Suprapubic skin (tissue), 4 donors: ENCODE measurements at regions not wholly inside any gene's neighbourhood (a gene's known extent, or its start where the extent isn't known, plus 50 kb on each side); places are given as distances from the start of the nearest gene placed in this dataset.
"Not testable (repeated sequence)": the region's sequence is repeated elsewhere in the genome, so short reads cannot be mapped to it uniquely, and the experiment has no call there.

Experiments
- DNase-seq, 2 donors: peaks; one replicate each; pipeline ENCODE4 v3.0.0-alpha.2; 2019; ENCODE audit warnings: low spot score in 2 of 2
- H3K27ac ChIP-seq: fragments of 200-600 bp; sonication (generic); one replicate; pipeline ENCODE4 v1.5.1; 2019
- H3K27me3 ChIP-seq: fragments of 200-600 bp; sonication (generic); one replicate; pipeline ENCODE4 v1.5.1; 2019
- H3K36me3 ChIP-seq: fragments of 200-600 bp; sonication (generic); one replicate; pipeline ENCODE4 v1.5.1; 2019
- H3K4me1 ChIP-seq: fragments of 200-600 bp; sonication (generic); one replicate; pipeline ENCODE4 v1.5.1; 2019
- H3K4me3 ChIP-seq: fragments of 200-600 bp; sonication (generic); one replicate; pipeline ENCODE4 v1.5.1; 2019; ENCODE audit warnings: mild to moderate bottlenecking
- H3K9me3 ChIP-seq: fragments of 200-600 bp; sonication (generic); one replicate; pipeline ENCODE4 v1.5.1; 2019
- EP300 ChIP-seq: sonication (generic); formaldehyde crosslinking; IDR thresholded peaks from one replicate; pipeline ENCODE4 v1.6.1; 2017; ENCODE audit warnings: antibody characterized with exemption
- POLR2A ChIP-seq, 2 donors: fragments of 450-650 bp; IDR thresholded peaks; one replicate each; pipeline ENCODE4 v1.6.1; 2017; ENCODE audit warnings: antibody characterized with exemption in 2 of 2, mild to moderate bottlenecking in 2 of 2, moderate library complexity in 2 of 2
- POLR2AphosphoS5 ChIP-seq, 3 donors: sonication (generic); formaldehyde crosslinking; IDR thresholded peaks; one replicate each; pipeline ENCODE4 v1.6.1; 2017; ENCODE audit warnings: antibody characterized with exemption in 3 of 3
- WGBS: methylation state at CpG from one replicate; pipeline ENCODE4 v1.1.5; 2018; 5-methylcytosine and 5-hydroxymethylcytosine counted together
- TF ChIP-seq, protein P1 (sequence below), 2 donors: fragments of 200-600 bp in 1 of 2; fragments of 450-650 bp in 1 of 2; sonication (generic) in 1 of 2; IDR thresholded peaks; one replicate each; pipeline ENCODE4 v1.5.1; 2016 to 2019; ENCODE audit warnings: antibody characterized with exemption in 2 of 2, mild to moderate bottlenecking in 1 of 2, moderate library complexity in 1 of 2

DNA sequence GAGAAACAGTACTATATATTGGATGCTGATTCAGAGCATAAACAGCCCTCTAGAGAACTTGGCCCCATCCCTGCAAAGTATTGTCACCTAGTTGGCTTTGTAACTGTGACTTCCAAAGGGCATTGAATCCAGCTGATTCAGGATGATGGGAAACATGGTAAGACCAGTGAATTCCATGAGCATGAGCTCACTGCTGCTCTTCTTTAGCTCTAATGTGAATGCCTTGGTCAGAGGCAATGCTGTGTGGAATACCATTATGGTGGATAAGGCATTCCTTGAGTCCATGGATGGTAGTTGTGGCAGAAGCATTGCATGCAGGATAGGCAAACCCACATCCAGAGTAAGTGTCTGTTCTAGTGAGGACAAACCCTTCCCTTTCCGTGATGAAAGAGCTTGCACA, 365.6 kb upstream of the EDA2R start:
- no peaks in the 10 kb centered on the region for H3K4me1 ChIP-seq
- no peak overlapping the region for H3K27ac ChIP-seq
- DNase-seq, result no peak
- TF ChIP-seq POLR2AphosphoS5 (IDR thresholded peaks at IDR 0.05) (no peak), POLR2A (IDR thresholded peaks at IDR 0.05) (no peak), EP300 (no peak)
- TF ChIP-seq, protein P1, sequence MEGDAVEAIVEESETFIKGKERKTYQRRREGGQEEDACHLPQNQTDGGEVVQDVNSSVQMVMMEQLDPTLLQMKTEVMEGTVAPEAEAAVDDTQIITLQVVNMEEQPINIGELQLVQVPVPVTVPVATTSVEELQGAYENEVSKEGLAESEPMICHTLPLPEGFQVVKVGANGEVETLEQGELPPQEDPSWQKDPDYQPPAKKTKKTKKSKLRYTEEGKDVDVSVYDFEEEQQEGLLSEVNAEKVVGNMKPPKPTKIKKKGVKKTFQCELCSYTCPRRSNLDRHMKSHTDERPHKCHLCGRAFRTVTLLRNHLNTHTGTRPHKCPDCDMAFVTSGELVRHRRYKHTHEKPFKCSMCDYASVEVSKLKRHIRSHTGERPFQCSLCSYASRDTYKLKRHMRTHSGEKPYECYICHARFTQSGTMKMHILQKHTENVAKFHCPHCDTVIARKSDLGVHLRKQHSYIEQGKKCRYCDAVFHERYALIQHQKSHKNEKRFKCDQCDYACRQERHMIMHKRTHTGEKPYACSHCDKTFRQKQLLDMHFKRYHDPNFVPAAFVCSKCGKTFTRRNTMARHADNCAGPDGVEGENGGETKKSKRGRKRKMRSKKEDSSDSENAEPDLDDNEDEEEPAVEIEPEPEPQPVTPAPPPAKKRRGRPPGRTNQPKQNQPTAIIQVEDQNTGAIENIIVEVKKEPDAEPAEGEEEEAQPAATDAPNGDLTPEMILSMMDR (IDR thresholded peaks at IDR 0.05), result no peak
- H3K9me3 ChIP-seq, result no peaks in the 10 kb centered on the region
- WGBS, result 67% methylated on average over 1 of the region's 1 CpG
- no peak overlapping the region for H3K4me3 ChIP-seq
- no peaks in the 10 kb centered on the region for H3K36me3 ChIP-seq
- no peaks in the 10 kb centered on the region for H3K27me3 ChIP-seq

DNA sequence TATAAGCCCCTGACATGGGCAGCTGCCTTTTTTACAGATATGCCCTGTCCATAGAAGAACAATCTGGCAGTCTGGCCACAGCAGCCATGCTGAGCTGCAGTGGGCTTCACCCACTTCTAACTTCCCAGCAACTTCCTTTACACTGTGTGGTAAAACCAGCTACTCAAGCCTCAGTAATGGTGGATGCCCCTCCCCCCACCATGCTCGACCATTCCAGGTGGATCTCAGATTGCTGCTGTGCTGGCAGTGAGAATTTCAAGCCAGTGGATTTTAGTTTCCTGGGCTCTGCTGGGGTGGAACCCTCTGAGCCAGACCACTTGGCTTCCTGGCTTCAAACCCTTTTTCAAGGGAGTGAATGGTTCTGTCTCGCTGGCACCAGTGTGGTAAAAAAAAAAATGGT, 355.9 kb upstream of the EDA2R start:
- Histone ChIP-seq H3K4me3 (no peak overlapping the region), H3K27ac (no peak overlapping the region), H3K27me3 (no peaks in the 10 kb centered on the region), H3K36me3 (no peaks in the 10 kb centered on the region), H3K9me3 (no peaks in the 10 kb centered on the region), H3K4me1 (no peaks in the 10 kb centered on the region)
- no peak for TF ChIP-seq EP300
- no peak for TF ChIP-seq POLR2A (IDR thresholded peaks at IDR 0.05)
- no peak for TF ChIP-seq POLR2AphosphoS5 (IDR thresholded peaks at IDR 0.05)
- TF ChIP-seq, protein P1 (IDR thresholded peaks at IDR 0.05), result no peak
- WGBS, result 37% methylated on average over 2 of the region's 2 CpGs
- no peak for DNase-seq

DNA sequence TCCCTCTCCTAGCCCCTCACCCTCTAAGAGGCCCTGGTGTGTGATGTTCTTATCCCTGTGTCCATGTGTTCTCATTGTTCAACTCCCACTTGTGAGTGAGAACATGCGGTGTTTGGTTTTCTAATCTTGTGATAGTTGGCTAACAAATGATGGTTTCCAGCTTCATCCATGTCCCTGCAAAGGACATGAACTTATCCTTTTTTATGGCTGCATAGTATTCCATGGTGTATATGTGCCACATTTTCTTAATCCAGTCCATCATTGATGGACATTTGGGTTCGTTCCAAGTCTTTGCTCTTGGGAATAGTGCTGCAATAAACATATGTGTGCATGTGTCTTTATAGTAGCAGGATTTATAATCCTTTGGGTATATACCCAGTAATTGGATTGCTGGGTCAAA, 353.2 kb upstream of the EDA2R start:
- not testable (repeated sequence) for H3K27me3 ChIP-seq, DNase-seq, H3K9me3 ChIP-seq, H3K36me3 ChIP-seq, H3K4me3 ChIP-seq, H3K4me1 ChIP-seq, H3K27ac ChIP-seq
- WGBS, result 83% methylated on average over 2 of the region's 2 CpGs

DNA sequence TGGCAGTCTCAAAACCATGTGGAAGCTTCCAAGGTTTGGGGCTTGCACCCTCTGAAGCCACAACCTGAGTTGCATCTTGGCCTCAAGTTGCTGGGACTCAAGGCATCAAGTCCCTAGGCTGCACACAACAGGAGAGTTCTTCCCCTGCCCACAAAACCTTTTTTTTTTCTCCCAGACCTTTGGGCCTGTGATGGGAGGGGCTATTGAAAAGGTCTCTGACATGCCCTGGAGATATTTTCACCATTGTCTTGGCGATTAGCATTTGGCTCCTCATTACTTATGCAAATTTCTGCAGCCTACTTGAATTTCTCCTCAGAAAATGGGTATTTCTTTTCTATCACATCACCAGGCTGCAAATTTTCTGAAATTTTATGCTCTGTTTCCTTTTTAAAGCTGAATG, 349.5 kb upstream of the EDA2R start:
- Histone ChIP-seq H3K9me3 (no peaks in the 10 kb centered on the region), H3K36me3 (no peaks in the 10 kb centered on the region), H3K4me1 (no peaks in the 10 kb centered on the region), H3K27ac (no peak overlapping the region), H3K4me3 (no peak overlapping the region), H3K27me3 (no peaks in the 10 kb centered on the region)
- 21% methylated on average over 1 of the region's 1 CpG for WGBS
- TF ChIP-seq, protein P1 (IDR thresholded peaks at IDR 0.05), result no peak
- no peak for TF ChIP-seq POLR2AphosphoS5 (IDR thresholded peaks at IDR 0.05)
- no peak for TF ChIP-seq POLR2A (IDR thresholded peaks at IDR 0.05)
- TF ChIP-seq EP300, result no peak
- DNase-seq, result no peak

DNA sequence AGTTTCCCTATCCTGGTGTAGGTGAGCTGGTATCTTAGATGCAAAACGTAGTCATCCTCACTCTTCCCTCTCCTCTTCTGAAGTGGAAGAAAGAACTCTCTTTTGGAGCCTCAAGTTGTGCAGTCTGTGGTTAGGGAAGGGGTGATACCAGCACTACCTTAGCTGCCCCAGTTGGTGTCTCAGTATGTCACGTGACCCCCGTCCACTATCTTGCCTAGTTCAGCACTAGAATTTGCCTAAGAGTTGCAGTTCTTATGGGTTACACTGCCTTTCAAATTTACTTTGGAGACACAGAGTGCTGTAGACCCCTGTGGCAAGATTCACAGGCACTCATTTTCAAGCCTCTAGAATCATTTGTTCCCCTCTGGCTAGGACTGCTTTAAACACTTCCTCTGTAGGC, 322.8 kb upstream of the EDA2R start:
- TF ChIP-seq POLR2A (IDR thresholded peaks at IDR 0.05) (no peak), EP300 (no peak), POLR2AphosphoS5 (IDR thresholded peaks at IDR 0.05) (no peak)
- TF ChIP-seq, protein P1 (IDR thresholded peaks at IDR 0.05), result no peak
- H3K27ac ChIP-seq, result no peak overlapping the region

DNA sequence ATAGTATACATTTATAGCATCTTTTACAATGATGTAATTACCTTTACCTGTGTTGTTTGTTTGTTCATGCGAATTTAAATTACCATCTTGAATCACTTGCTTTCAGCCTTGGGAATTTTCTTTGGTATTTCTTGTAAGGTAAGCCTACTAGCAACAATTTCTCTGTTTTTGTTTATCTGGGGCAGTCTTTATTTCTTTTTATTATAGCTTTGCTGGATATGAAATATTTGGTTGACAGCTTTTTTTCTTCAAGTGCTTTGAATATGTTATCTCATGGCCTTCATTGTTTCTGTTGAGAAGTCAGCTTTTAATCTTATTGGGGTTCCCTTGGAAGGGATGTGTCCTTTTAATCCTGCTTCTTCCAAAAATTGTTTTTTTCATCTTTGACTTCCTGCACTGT, 292.8 kb upstream of the EDA2R start:
- no peaks in the 10 kb centered on the region for H3K9me3 ChIP-seq
- no peak overlapping the region for H3K27ac ChIP-seq
- 88% methylated on average over 1 of the region's 1 CpG for WGBS
- no peak overlapping the region for H3K4me3 ChIP-seq
- H3K36me3 ChIP-seq, result no peaks in the 10 kb centered on the region
- no peaks in the 10 kb centered on the region for H3K4me1 ChIP-seq
- H3K27me3 ChIP-seq, result no peaks in the 10 kb centered on the region
- TF ChIP-seq, protein P1 (IDR thresholded peaks at IDR 0.05), result no peak
- TF ChIP-seq POLR2AphosphoS5 (IDR thresholded peaks at IDR 0.05), result no peak
- DNase-seq, result no peak

More for the DNA sequence above, 322.8 kb upstream of the EDA2R start:
- WGBS, result 65% methylated on average over 3 of the region's 3 CpGs
- H3K27me3 ChIP-seq, result no peaks in the 10 kb centered on the region
- no peaks in the 10 kb centered on the region for H3K4me1 ChIP-seq
- no peaks in the 10 kb centered on the region for H3K9me3 ChIP-seq
- DNase-seq, result no peak
- H3K4me3 ChIP-seq, result no peak overlapping the region
- no peaks in the 10 kb centered on the region for H3K36me3 ChIP-seq

DNA sequence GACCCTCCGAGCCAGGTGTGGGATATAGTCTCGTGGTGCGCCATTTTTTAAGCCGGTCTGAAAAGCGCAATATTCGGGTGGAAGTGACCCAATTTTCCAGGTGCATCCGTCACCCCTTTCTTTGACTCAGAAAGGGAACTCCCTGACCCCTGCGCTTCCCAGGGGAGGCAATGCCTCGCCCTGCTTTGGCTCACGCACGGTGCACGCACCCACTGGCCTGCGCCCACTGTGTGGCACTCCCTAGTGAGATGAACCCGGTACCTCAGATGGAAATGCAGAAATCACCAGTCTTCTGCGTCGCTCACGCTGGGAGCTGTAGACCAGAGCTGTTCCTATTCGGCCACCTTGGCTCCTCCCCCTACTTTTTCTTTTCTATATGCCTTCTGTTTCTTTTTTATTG, 291.6 kb upstream of the EDA2R start:
- H3K4me1 ChIP-seq, H3K36me3 ChIP-seq, H3K27me3 ChIP-seq, H3K9me3 ChIP-seq, DNase-seq, H3K4me3 ChIP-seq, H3K27ac ChIP-seq: not testable (repeated sequence)
- 78% methylated on average over 18 of the region's 18 CpGs for WGBS
